ENCODE measurements at regions not wholly inside any gene's neighbourhood (a gene's known extent, or its start where the extent isn't known, plus 50 kb on each side); places are given as distances from the start of the nearest gene placed in this dataset.

- H3K4me3 Mint-ChIP-seq, result no peak overlapping the region
- H3K27me3 Mint-ChIP-seq (ENCODE audit: low read depth), result no peaks in the 10 kb centered on the region
- H3K4me1 Mint-ChIP-seq, result peaks cover 13% of the 10 kb centered on the region
- no peaks in the 10 kb centered on the region for H3K9me3 Mint-ChIP-seq
- peak overlapping the region; percentile 7; the same call in 1 of the 2 replicates for H3K27ac Mint-ChIP-seq
- no peak for ATAC-seq
- ChIA-PET POLR2A (no interaction called here), CTCF (interaction anchor here (1.2 kb wide), 1 partner anchor 377 kb away, joined by 5 read pairs; no protein-coding TSS in a partner anchor)
- TF ChIP-seq ARID4B (CRISPR knock-in tag; IDR thresholded peaks at IDR 0.05; ENCODE audit: borderline replicate concordance) (no peak), TCF7 (CRISPR knock-in tag; IDR thresholded peaks at IDR 0.05; ENCODE audit: low read depth) (no peak)
- H3K36me3 Mint-ChIP-seq, result no peaks in the 10 kb centered on the region
- DNase-seq (ENCODE audit: low spot score), result no peak
Observed at GRCh38 chr15:56868170-56868569, 50.3 kb upstream of the TCF12 start.

- H3K27ac Mint-ChIP-seq, result no peak overlapping the region
- no peak for DNase-seq (ENCODE audit: low spot score)
Observed at GRCh38 chr15:56866803-56867202, 51.6 kb upstream of the TCF12 start.

More at GRCh38 chr15:56866803-56867202, 51.6 kb upstream of the TCF12 start:
- Mint-ChIP-seq H3K9me3 (peaks cover 5% of the 10 kb centered on the region), H3K4me1 (peaks cover 7% of the 10 kb centered on the region), H3K4me3 (no peak overlapping the region), H3K27me3 (ENCODE audit: low read depth) (no peaks in the 10 kb centered on the region), H3K36me3 (no peaks in the 10 kb centered on the region)
- POLR2A ChIA-PET, result no interaction called here
- CTCF ChIA-PET, result no interaction called here
- ATAC-seq, result no peak
- TF ChIP-seq ZNF512 (CRISPR knock-in tag; IDR thresholded peaks at IDR 0.05; ENCODE audit: borderline replicate concordance) (no peak), ZNF396 (CRISPR knock-in tag; IDR thresholded peaks at IDR 0.05; ENCODE audit: borderline replicate concordance) (no peak), IRF2 (CRISPR knock-in tag; IDR thresholded peaks at IDR 0.05; ENCODE audit: borderline replicate concordance, low read depth) (no peak), NFATC4 (CRISPR knock-in tag; IDR thresholded peaks at IDR 0.05) (no peak), ZNF425 (CRISPR knock-in tag; conservative IDR thresholded peaks at IDR 0.05) (no peak), ZNF219 (CRISPR knock-in tag; IDR thresholded peaks at IDR 0.05; ENCODE audit: borderline replicate concordance) (no peak), TCF7 (CRISPR knock-in tag; IDR thresholded peaks at IDR 0.05; ENCODE audit: low read depth) (no peak), ZNF281 (CRISPR knock-in tag; IDR thresholded peaks at IDR 0.05) (no peak), PRDM15 (CRISPR knock-in tag; IDR thresholded peaks at IDR 0.05) (no peak), GTF2I (CRISPR knock-in tag; conservative IDR thresholded peaks at IDR 0.05) (no peak), E2F1 (CRISPR knock-in tag; IDR thresholded peaks at IDR 0.05) (no peak), ELF4 (CRISPR knock-in tag; IDR thresholded peaks at IDR 0.05; ENCODE audit: low read depth) (no peak)

Data from WTC11 (cell line).